ENCODE measurements at regions not wholly inside any gene's neighbourhood (a gene's known extent, or its start where the extent isn't known, plus 50 kb on each side); places are given as distances from the start of the nearest gene placed in this dataset.

DNA sequence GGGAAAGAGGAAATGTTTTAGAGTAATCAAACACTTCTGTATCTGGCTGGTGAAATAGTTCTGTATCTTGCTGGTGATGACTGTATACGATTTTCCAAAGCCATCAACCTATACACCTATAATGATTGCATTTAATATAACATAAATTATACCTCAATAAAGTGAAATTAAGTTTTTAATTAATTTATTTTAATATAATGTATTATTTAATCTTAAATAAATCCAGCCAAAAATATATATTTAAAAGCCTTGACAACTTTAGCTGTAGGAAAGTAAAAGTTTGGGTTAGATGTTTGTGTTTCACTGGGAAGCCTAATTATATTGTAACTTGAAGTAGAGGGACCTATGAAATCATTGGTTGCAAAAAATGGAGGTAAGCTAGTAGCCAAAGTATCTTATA lies 654.8 kb upstream of the MIS18BP1 start:
- POLR2A ChIA-PET (ENCODE audit: unreplicated experiment) = no interaction called here
- no peak overlapping the region for H3K4me2 ChIP-seq (ENCODE audit: low read depth, low read length)
- no peak overlapping the region for H4K5ac ChIP-seq (ENCODE audit: low read depth, low read length)
- no peak overlapping the region for H3K27ac ChIP-seq (ENCODE audit: insufficient read depth, low read length)
- H2AFZ ChIP-seq (replicated peaks; ENCODE audit: low read length, poor library complexity) = no peak overlapping the region
- in situ Hi-C loops (cut with MboI; ENCODE audit: low sequenced_read_pairs) (no loop called here), dilution Hi-C loops (cut with HindIII; ENCODE audit: low sequenced_read_pairs, unreplicated experiment) (no loop called here), intact Hi-C loops (cut with micrococcal nuclease) (no loop called here)
- H2AK9ac ChIP-seq (replicated peaks; ENCODE audit: low read depth, low read length, poor library complexity) = no peak overlapping the region
- no peaks in the 10 kb centered on the region for H3K27me3 ChIP-seq (ENCODE audit: control insufficient read depth, insufficient read depth, low read length)
- no peak overlapping the region for H3K4ac ChIP-seq (ENCODE audit: low read depth, low read length)
- no peak overlapping the region for H2BK15ac ChIP-seq (ENCODE audit: low read depth, low read length)
- no peak for ATAC-seq (ENCODE audit: low read depth)
- H2BK120ac ChIP-seq (ENCODE audit: low read depth, low read length) = no peak overlapping the region
- no peak for DNase-seq
- H3K18ac ChIP-seq (ENCODE audit: low read depth, low read length) = no peak overlapping the region
- no peaks in the 10 kb centered on the region for H3K36me3 ChIP-seq (ENCODE audit: control insufficient read depth, insufficient read depth, low read length)
- H3K4me3 ChIP-seq (ENCODE audit: insufficient read depth, low read depth, low read length) = no peak overlapping the region
- no peak overlapping the region for H4K8ac ChIP-seq (ENCODE audit: low read depth in 2 of 2, low read length in 2 of 2)
- H3K4me1 ChIP-seq (ENCODE audit: control insufficient read depth, insufficient read depth, low read length) = no peaks in the 10 kb centered on the region
- no peak overlapping the region for H2BK5ac ChIP-seq (ENCODE audit: low read depth, low read length, poor library complexity, severe bottlenecking)
- H3K14ac ChIP-seq (replicated peaks; ENCODE audit: low read depth, low read length) = no peak overlapping the region
- no peak overlapping the region for H2AK5ac ChIP-seq (ENCODE audit: low read depth, low read length)
- no peak overlapping the region for H2BK20ac ChIP-seq (ENCODE audit: low read depth, low read length)
- H3K23ac ChIP-seq (ENCODE audit: low read depth, low read length) = no peak overlapping the region
- H4K20me1 ChIP-seq (ENCODE audit: insufficient read depth, low read length) = no peaks in the 10 kb centered on the region
- no peaks in the 10 kb centered on the region for H3K9me1 ChIP-seq (ENCODE audit: insufficient read depth, low read length)
- no TSS peak for BruUV-seq (replicated peaks)
- H3K9ac ChIP-seq (ENCODE audit: low read depth, low read length) = no peak overlapping the region
- no CpG with 5 or more reads among the region's 1 CpG for WGBS, 2 experiments (ENCODE audit: extremely low coverage in 2 of 2, insufficient read length in 1 of 2)
- no peak for TF ChIP-seq MAZ (IDR thresholded peaks at IDR 0.05; ENCODE audit: borderline replicate concordance, low read depth, low read length)
- TF ChIP-seq MXI1 (IDR thresholded peaks at IDR 0.05; ENCODE audit: borderline replicate concordance, low read depth, low read length) = no peak
- no peak for TF ChIP-seq FOS (IDR thresholded peaks at IDR 0.05; ENCODE audit: low read depth, low read length)
- TF ChIP-seq, protein P1, sequence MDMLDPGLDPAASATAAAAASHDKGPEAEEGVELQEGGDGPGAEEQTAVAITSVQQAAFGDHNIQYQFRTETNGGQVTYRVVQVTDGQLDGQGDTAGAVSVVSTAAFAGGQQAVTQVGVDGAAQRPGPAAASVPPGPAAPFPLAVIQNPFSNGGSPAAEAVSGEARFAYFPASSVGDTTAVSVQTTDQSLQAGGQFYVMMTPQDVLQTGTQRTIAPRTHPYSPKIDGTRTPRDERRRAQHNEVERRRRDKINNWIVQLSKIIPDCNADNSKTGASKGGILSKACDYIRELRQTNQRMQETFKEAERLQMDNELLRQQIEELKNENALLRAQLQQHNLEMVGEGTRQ (IDR thresholded peaks at IDR 0.05; ENCODE audit: low read depth, low read length) = no peak
- TF ChIP-seq MAFK (IDR thresholded peaks at IDR 0.05; ENCODE audit: low read depth, low read length) = no peak
- TF ChIP-seq BHLHE40 (IDR thresholded peaks at IDR 0.05; ENCODE audit: low read depth, low read length) = no peak
- no peak for TF ChIP-seq CEBPB (IDR thresholded peaks at IDR 0.05; ENCODE audit: low read depth, low read length)
- peaks cover 4% of the 10 kb centered on the region for H3K9me3 ChIP-seq (ENCODE audit: control insufficient read depth, insufficient read depth, low read length)
- no peaks in the 10 kb centered on the region for H3K79me1 ChIP-seq (ENCODE audit: low read depth in 1 of 2, low read length in 2 of 2)
- no peak overlapping the region for H3K56ac ChIP-seq (ENCODE audit: extremely low read depth, insufficient read depth, low read length)
- CTCF ChIA-PET = no interaction called here
- H4K91ac ChIP-seq (ENCODE audit: insufficient read depth, low read depth, low read length) = no peak overlapping the region
